Ishikawa (cell line): ENCODE measurements at regions not wholly inside any gene's neighbourhood (a gene's known extent, or its start where the extent isn't known, plus 50 kb on each side); places are given as distances from the start of the nearest gene placed in this dataset.

ENCODE experiments used
- CEBPB ChIP-seq: IDR thresholded peaks from 2 replicates; pipeline ENCODE4 v1.6.1; 2012
- CREB1 ChIP-seq: IDR thresholded peaks from 2 replicates; pipeline ENCODE4 v1.6.1; 2012; ENCODE audit warnings: low read depth
- EGR1 ChIP-seq: IDR thresholded peaks from 2 replicates; pipeline ENCODE4 v1.6.1; 2012
- EP300 ChIP-seq: IDR thresholded peaks from 2 replicates; pipeline ENCODE4 v1.6.1; 2012; ENCODE audit warnings: borderline replicate concordance
- FOXM1 ChIP-seq: IDR thresholded peaks from 2 replicates; pipeline ENCODE4 v1.6.1; 2012; ENCODE audit warnings: low read depth, borderline replicate concordance
- NFIC ChIP-seq: IDR thresholded peaks from 2 replicates; pipeline ENCODE4 v1.6.1; 2012
- RAD21 ChIP-seq: IDR thresholded peaks from 2 replicates; pipeline ENCODE4 v1.6.1; 2012; ENCODE audit warnings: low read depth
- REST ChIP-seq: IDR thresholded peaks from 2 replicates; pipeline ENCODE4 v1.6.1; 2012; ENCODE audit warnings: low read depth, mild to moderate bottlenecking
- TAF1 ChIP-seq: IDR thresholded peaks from 2 replicates; pipeline ENCODE4 v1.6.1; 2012; ENCODE audit warnings: low read depth, mild to moderate bottlenecking
- TCF12 ChIP-seq: IDR thresholded peaks from 2 replicates; pipeline ENCODE4 v1.6.1; 2012; ENCODE audit warnings: low read depth
- TEAD4 ChIP-seq: IDR thresholded peaks from 2 replicates; pipeline ENCODE4 v1.6.1; 2012
- YY1 ChIP-seq: IDR thresholded peaks from 2 replicates; pipeline ENCODE4 v1.6.1; 2012; ENCODE audit warnings: low read depth
- ZBTB7A ChIP-seq: IDR thresholded peaks from 2 replicates; pipeline ENCODE4 v1.6.1; 2012; ENCODE audit warnings: low read depth
- TF ChIP-seq, protein P1 (sequence below): IDR thresholded peaks from 2 replicates; pipeline ENCODE4 v1.6.1; 2012
- TF ChIP-seq, protein P2 (sequence below): IDR thresholded peaks from 2 replicates; pipeline ENCODE4 v1.6.1; 2012

GRCh38 chr2:60216452-60216995 is 336.9 kb downstream of the BCL11A start:
- TF ChIP-seq ZBTB7A (no peak), TCF12 (no peak), NFIC (no peak), CREB1 (no peak), RAD21 (no peak), YY1 (no peak), TEAD4 (no peak), EGR1 (no peak), EP300 (no peak)
- TF ChIP-seq, protein P1, sequence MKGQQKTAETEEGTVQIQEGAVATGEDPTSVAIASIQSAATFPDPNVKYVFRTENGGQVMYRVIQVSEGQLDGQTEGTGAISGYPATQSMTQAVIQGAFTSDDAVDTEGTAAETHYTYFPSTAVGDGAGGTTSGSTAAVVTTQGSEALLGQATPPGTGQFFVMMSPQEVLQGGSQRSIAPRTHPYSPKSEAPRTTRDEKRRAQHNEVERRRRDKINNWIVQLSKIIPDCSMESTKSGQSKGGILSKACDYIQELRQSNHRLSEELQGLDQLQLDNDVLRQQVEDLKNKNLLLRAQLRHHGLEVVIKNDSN, result no peak
- TF ChIP-seq, protein P2, sequence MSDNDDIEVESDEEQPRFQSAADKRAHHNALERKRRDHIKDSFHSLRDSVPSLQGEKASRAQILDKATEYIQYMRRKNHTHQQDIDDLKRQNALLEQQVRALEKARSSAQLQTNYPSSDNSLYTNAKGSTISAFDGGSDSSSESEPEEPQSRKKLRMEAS, result no peak

- TF ChIP-seq REST, result no peak
- no peak for TF ChIP-seq TCF12
- no peak for TF ChIP-seq FOXM1
- no peak for TF ChIP-seq TAF1
- TF ChIP-seq YY1, result no peak
- no peak for TF ChIP-seq EP300
- TF ChIP-seq, protein P2, result no peak
Observed at GRCh38 chr2:60215386-60215901, 338.0 kb downstream of the BCL11A start.

- no peak for TF ChIP-seq CREB1
- no peak for TF ChIP-seq EGR1
- TF ChIP-seq EP300, result no peak
- no peak for TF ChIP-seq TAF1
- no peak for TF ChIP-seq YY1
- TF ChIP-seq CEBPB, result no peak
- no peak for TF ChIP-seq TCF12
- TF ChIP-seq, protein P1, result no peak
- TF ChIP-seq REST, result no peak
- TF ChIP-seq, protein P2, result no peak
- TF ChIP-seq NFIC, result no peak
- TF ChIP-seq TEAD4, result no peak
- no peak for TF ChIP-seq ZBTB7A
- TF ChIP-seq FOXM1, result no peak
- no peak for TF ChIP-seq RAD21
Observed at GRCh38 chr2:60214626-60214875, 338.9 kb downstream of the BCL11A start.

DNA sequence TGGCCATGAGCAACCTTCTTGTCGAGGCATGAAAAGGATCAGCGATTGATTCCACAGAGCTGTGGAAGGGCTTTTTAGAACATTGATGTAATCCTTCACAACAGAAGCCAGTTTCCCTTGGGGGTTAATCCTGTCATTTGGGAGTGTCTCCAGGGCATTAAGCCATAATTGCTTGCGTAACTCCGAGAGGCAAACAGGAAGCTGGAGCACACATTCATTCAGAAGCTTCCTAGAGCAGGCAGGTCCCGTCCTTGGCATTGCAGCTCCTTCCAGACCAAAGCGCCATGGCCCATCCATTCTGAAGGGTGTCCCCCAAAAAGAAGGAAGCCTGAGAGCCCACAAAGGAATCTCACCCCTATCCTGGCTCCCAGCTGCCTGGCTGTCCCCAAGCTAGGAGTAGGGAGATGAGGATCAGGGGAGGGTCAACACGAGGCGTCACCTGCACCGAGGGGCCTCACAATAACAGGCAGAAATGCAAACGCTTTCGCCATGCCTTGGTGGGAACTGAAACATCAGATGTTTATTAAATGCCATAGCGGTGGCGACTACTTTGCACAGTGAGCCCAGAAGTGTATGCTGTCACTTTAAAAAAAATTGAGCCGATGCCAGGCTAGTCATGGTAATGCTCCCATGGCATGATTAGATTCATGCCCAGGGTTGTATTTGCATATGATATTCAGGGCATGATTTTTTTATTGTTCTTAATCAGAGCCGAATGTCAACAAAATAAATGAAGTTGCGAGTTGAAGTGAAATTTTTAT is 339.4 kb downstream of the BCL11A start:
- TF ChIP-seq, protein P1, result no peak
- TF ChIP-seq TAF1 (no peak), CREB1 (no peak), RAD21 (no peak), TEAD4 (no peak)

GRCh38 chr2:60212181-60212945 is 341.1 kb downstream of the BCL11A start:
- TF ChIP-seq EGR1 (no peak), REST (no peak), CREB1 (no peak), NFIC (no peak), FOXM1 (no peak), YY1 (no peak), CEBPB (no peak), TEAD4 (no peak), EP300 (no peak), TCF12 (no peak), TAF1 (no peak), RAD21 (no peak), ZBTB7A (no peak)
- TF ChIP-seq, protein P2, result no peak
- TF ChIP-seq, protein P1, result no peak
